SK-N-DZ (cell line): ENCODE measurements at regions not wholly inside any gene's neighbourhood (a gene's known extent, or its start where the extent isn't known, plus 50 kb on each side); places are given as distances from the start of the nearest gene placed in this dataset.
A peak's percentile ranks its signal among the peaks of the same experiment; 100 is the strongest.
"Not testable (repeated sequence)": the region's sequence is repeated elsewhere in the genome, so short reads cannot be mapped to it uniquely, and the experiment has no call there.

Source experiments
- DNase-seq: peaks from one replicate; pipeline ENCODE4 v3.0.0-alpha.2; 2015; ENCODE audit warnings: low spot score

DNA sequence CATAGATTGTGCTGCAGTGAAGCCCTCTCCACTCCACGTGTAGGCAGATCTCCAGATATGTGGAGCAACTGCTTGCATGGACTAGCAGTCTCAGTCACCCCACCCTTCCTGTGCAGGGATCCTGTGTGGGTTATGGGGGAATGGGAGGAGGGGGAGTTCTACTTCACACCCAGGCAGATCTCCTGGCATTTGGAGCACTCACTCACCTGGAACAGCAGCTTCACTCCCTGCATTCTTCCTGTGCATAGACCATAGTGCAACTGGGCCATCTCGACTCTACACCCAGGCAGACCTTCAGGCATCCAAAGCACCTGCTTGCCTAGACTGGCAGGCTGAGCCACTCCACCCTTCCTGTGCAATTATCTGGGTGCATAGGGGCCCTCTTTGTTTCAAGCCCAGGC lies 96.0 kb upstream of the PCED1B start:
- no peak for DNase-seq

DNA sequence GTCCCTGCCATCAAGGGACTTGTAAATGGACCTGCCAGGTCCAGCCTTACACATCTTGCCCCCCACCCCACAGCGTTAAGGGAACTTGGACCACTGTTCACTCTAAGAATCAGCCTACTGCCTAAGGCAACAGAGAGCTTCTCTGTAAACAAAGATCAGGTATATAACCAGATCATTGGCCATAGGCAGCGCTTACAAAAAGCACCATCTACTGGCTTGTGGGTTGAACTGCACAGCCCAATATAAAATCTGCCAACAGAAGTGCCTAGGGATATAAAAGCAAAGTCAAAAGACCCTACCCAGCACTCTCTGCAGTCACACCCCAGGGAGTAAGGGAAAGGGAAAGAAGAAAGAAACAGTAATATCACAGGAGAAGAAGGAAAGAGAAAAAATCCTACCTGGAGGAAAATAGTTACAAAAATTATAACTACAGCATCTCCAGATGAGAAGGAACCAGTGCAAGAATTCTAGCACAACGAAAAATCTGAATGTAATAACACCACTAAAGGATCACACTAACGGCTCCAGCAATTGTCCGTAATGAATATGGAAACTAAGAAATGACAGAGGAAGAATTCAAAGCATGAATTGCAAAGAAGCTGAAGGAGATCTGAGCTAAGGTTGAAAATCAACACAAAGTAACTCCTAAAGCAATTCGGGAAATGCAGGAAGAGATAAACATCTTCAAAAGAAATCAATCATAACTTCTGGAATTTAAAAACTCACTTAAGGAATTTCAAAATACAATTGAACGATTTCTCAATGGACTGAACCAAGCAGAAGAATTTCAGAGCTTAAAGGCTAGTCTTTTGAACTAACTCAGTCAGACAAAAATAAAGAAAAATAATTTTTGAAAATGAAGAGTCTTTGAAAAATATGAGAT lies 95.2 kb upstream of the PCED1B start:
- peak; percentile 34 for DNase-seq

DNA sequence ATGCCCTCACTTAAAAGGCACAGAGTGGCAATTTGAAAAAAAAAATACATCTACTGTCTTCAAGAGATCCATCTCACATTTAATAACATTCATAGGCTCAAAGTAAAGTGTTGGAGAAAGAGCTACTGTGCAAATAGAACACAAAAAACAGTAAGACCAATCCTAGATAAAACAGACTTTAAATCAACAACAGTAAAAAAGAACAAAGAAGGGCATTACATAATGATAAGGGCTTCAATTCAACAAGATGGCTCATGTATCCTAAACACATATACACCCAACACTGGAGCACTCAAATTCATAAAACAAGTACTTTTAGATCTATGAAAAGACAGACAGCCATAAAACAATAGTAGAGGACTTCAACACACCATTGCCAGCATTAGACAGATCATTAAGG lies 93.6 kb upstream of the PCED1B start:
- DNase-seq = no peak

DNA sequence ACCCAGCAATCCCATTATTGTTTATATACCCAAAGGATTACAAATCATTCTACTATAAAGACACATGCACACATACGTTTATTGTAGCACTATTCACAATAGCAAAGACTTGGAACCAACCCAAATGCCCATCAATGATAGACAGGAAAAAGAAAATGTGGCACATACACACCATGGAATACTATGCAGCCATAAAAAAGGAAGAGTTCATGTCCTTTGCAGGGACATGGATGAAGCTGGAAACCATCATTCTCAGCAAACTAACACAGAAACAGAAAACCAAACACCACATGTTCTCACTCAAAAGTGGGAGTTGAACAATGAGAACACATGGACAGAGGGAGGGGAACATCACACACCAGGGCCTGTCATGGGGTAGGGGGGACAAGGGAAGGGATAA lies 91.3 kb upstream of the PCED1B start:
- not testable (repeated sequence) for DNase-seq

DNA sequence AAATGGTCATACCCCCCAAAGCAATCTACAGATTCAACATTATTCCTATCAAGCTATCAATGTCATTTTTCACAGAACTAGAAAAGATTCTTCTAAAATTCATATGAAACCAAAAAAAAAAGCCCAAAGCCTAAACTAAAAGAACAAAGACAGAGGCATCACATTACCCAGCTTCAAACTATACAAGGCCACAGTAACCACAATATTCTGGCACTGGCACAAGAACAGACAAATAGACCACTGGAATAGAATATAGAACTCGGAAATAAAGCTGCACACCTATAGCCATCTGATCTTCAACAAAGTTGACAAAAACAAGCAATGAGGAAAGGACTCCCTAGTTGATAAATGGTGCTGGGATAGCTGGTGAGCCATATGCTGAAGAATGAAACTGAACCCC lies 89.2 kb upstream of the PCED1B start:
- no peak for DNase-seq

- not testable (repeated sequence) for DNase-seq
Observed at GRCh38 chr12:46992051-46992450, 87.4 kb upstream of the PCED1B start.

DNA sequence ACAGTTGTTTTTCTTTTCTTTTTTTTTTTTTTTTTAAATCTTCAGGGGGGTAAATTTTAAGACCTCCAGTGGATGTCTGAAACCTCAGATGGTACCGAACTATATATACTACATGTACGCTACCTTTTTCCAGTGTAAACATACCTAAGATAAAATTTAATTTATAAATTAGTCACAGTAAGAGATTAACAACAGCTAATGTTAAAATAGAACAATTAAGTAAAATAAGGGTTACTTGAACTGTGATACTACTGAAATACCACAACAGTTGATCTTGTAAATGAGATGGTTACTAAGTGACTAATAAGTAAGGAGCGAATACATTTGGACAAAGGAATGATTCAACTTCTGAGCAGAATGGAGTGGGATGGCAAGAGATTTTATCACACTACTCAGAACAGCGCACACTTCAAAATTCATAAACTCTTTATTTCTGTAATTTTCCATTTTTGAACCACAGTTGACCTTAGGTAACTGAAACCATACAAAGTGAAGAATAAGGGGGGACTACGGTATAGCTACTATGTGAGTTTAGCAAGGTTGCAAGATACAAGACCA lies 80.5 kb upstream of the PCED1B start:
- DNase-seq = no peak

DNA sequence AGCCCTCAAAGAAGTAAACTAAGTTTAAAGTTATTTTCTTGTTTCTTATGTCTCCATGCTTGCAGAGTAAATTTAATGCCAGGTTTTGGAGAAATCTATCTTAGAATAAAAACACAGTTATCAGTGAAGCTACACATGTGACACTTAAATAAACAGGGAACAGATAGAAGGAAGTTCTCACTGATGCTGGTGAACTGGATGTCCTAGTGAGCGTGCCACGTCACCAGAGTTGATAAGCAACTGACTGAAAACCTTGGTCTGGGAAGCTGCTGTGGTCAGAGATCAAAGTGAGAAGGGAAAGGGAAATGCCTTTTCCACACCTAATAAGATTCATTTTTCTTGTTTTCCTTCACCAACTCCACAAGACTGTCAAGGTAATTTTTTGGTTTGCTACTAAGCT lies 74.8 kb upstream of the PCED1B start:
- DNase-seq = no peak

DNA sequence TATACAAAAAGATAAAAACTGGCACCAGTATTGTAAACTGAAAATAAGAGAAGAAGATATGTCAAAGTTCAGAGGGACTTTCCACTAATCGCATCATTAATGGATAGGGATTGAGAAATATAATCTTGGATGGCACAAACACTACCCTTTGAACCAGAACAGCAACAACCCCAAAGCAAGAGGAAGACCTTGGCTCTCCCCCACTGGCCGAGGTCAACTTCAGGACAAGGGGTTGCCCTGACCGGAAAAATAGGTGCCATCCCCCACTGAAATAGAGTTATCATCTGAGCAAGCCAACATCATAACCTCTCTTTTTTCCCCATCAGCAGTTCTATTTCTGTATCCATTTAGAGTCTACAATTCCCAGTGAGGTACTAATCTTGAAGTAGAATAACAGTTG lies 72.4 kb upstream of the PCED1B start:
- DNase-seq = no peak

DNA sequence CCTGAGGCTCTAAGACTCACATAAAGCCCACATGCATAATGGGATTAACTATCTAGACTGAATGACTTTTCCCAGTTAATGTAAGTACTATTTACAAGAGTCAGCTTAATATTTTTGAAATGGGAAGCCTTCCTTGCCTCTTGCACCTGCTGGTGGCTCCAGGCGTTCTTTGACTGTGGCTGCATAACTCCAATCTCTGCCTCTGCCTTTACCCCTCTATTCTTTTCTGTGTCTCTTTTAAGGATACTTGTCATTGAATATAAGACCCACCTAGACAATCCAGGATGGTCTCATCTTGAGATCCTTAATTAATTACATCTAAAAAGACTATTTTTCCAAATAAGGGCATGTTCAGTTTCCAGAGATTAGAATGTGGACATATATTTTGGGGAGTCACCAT lies 66.9 kb upstream of the PCED1B start:
- DNase-seq = no peak

DNA sequence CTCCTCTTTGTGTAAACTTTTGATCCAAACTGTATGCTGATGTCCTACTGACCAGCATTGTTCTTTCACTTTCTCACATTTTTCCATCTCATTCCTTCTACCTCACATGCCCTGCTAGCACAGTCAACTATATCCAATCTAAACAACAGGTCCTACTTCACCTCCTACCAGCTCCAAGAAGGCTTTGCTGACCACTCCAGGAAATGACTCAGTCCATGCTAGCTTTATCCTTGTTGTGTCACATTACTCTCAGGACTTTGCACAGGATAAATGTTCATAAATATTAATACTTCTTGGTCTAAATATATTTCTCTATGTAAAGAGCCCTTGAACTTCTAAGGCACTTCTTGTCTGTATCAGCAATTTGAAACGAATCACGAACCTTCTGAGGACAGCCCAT lies 64.9 kb upstream of the PCED1B start:
- no peak for DNase-seq

DNA sequence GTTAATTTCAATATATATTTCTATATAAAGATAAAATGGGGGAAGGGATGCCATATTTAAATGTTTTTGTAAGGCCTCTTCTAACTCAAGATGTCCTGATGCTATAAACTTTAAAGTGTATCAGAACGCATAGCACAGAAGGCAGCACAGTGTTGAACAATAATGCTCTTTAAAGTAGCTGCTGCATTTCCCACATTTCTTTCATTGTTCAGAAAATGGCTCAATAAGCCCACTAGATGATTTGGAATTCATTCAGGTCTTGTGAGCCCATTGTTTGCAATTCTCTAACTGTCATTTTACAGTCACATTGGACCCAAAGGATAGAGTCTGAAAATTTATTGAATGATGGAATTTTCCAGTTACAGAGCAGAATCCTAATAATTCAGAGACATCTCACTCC lies 64.0 kb upstream of the PCED1B start:
- DNase-seq = no peak

DNA sequence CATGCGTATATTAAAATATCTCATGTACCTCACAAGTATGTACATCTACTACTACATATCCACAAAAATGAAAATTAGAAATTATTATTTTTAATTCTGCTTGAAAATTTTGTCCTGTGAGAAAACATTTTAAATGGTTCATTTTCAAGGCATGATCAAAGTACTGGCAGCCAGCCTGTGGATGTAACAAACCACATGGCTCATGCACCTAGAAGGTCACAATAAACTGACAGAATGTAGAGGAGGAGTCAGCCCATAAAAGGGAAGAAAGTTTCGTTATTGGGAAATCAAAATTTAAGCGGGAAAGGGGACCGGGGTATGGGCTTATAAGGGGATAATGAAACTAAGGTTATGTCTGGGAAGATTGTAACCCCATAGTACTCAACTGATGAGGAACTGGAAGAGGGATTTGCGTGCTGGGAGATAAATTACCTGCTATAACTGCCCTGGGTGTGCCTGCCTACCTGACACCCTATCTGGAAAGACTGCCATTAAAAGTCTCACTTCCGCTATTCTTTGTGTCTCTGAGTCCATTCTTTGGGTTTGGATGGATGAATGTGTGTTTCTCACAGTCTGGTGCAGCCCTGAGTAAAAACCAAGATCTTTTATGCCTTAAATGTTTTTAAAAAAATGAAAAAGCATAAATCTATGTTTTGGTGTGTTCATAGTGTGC lies 62.2 kb upstream of the PCED1B start:
- no peak for DNase-seq

DNA sequence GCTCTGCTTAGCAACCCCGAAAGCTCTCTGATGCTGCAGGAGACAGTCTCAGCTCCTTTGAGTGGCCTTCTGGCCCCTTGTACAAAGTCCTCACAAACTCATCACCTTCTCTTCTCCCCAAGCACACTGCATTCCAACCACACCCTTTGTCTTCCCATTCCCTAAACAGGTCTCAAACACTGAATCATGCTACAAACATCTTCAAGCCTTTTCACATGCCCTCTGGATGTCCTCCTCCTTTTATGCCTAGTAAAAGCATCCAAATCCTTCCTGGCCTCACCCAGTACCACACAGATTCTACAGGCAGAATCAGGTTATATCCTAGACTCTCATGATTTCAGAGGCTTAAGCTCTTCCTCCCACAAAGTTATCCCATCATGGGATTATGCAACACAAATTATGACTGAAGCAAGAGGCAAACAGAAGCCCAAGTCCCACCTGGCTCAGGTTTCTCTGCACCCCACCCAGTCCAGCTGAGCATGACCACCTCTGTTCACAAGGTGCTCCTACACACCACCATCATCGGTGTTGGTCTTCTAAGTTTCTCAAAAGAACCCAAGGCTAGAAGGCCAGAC lies 61.4 kb upstream of the PCED1B start:
- DNase-seq = no peak

- no peak for DNase-seq
Observed at GRCh38 chr12:47020211-47020821, 59.1 kb upstream of the PCED1B start.

DNA sequence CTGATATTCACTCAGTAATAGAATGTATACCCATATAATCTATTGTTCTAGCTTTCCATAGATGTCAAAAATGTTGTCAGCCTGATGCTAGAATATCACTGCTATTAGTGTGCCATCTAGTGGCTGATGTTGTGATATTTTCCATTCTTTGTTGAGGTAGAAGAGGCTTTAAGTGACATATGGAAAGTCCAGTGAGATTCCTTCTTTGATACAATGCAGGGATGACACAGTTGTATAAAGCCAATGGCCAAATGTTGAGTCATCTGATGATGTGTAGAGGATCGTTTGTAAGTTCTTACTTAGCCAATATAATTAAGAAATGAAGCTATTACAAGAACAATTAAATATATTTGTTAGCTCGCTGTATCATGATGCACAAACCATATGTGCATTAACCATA lies 58.1 kb upstream of the PCED1B start:
- DNase-seq = peak; percentile 51

DNA sequence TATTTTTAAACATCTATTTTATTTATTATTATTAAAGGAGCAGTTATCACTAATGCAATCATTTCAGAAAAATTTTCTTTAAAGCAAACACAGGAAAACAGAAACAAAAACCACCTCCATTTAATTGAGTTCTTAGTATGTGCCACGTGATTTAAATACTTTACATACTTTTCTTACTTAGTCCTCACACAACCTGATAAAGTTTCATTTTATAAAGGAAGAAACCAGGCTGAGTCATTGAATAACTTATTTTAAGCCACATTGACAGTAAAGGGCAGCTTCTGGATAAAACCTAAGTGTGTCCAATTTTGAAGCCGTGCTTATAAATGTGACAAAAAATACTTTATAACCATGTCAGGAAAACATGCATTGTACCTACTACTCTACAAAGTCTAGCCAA lies 57.1 kb upstream of the PCED1B start:
- DNase-seq = no peak

DNA sequence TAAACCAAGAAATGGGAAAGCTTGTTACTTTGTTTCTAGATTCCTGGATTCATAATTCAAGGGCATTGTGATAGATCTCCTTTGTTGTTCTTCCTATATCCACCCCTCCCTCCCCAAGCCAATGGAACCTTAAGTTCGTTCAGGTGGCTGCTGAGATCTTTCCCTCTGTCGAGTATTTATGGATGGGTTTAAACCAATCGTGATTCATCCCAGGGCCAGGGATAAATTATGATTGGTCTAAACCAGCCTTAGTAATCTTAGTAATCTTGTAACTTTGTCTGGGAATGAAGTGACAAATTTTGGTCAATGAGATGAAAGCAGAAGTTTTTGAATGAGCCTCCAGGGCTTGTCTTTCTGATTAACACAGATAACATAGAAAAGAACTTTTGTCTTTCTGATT lies 56.1 kb upstream of the PCED1B start:
- no peak for DNase-seq

DNA sequence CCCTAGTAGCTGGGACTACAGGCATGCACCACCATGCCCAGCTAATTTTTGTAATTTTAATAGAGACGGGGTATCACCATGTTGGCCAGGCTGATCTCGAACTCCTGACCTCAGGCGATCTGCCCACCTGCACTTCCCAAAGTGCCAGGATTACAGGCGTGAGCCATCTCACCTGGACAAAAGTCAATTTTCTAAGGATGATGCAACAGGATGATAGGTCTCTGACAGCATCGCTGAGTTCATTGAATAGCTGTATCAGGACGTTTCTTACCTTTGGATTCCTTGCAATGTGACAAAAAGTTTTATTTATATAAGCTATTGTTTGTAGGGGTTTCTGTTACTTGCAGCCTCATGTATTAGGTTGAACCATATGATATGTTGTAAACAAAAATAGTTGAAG lies 55.5 kb upstream of the PCED1B start:
- no peak for DNase-seq

- DNase-seq = no peak
Observed at GRCh38 chr12:47024463-47024862, 55.0 kb upstream of the PCED1B start.

- DNase-seq = no peak
Observed at GRCh38 chr12:47025349-47025748, 54.1 kb upstream of the PCED1B start.

GRCh38 chr12:47025798-47026197 lies 53.6 kb upstream of the PCED1B start:
- DNase-seq = no peak
